Activated T-helper 1 cell treated with anti-CD3 and anti-CD28 coated beads, Interleukin-12 subunit alpha, Interleukin-12 subunit beta, Interleukin-2, Interleukin-4 antibody, amounts not matched to agents 30 ng/mL and 10 ng/mL and 1 ng/mL, durations not matched to agents 14 hours and 24 hours and 36 hours (primary cell): ENCODE measurements at regions not wholly inside any gene's neighbourhood (a gene's known extent, or its start where the extent isn't known, plus 50 kb on each side); places are given as distances from the start of the nearest gene placed in this dataset.

Experiments
- DNase-seq: peaks from one replicate; pipeline ENCODE4 v3.0.0; 2021; ENCODE audit warnings: low spot score
- H3K27ac Mint-ChIP-seq: one replicate; pipeline ENCODE4 v1.8.0; 2021; ENCODE audit warnings: mild to moderate bottlenecking, mixed read lengths
- H3K27me3 Mint-ChIP-seq: one replicate; pipeline ENCODE4 v1.8.0; 2022; ENCODE audit warnings: mild to moderate bottlenecking, moderate library complexity, mixed read lengths; ENCODE audit not compliant: insufficient read depth
- H3K36me3 Mint-ChIP-seq: one replicate; pipeline ENCODE4 v1.8.0; 2021; ENCODE audit warnings: low read depth, mixed read lengths
- H3K4me1 Mint-ChIP-seq: one replicate; pipeline ENCODE4 v1.8.0; 2021; ENCODE audit warnings: low read depth, mixed read lengths
- H3K4me3 Mint-ChIP-seq: one replicate; pipeline ENCODE4 v1.8.0; 2021; ENCODE audit warnings: mild to moderate bottlenecking, moderate library complexity, mixed read lengths
- H3K9me3 Mint-ChIP-seq: one replicate; pipeline ENCODE4 v1.8.0; 2021; ENCODE audit warnings: mixed read lengths
- intact Hi-C: fragments of 100-400 bp; cut with micrococcal nuclease; formaldehyde crosslinking; loops from one replicate; pipeline ENCODE4 v1.15.1; 2024

DNA sequence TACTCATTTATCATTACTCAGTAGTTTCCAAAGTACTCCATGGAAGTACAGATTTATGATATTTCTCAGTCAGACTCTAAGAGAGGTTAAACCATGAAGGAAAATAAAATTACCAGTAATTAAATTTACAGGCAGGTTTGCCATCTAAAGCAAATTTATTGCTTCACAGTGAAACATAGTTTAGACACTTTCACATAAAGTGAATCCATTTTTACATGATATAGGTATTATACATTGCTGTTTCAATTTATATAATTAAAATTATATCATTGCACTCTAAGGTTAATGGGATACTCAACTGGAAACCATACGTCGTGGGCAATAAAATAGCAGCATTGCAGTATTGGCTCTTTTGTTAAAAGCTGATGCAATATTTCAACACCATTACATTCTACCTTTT is 202.8 kb downstream of the SLIT2 start:
- no peak for DNase-seq
- Mint-ChIP-seq H3K36me3 (no peaks in the 10 kb centered on the region), H3K9me3 (no peaks in the 10 kb centered on the region), H3K4me3 (no peak overlapping the region), H3K4me1 (no peaks in the 10 kb centered on the region), H3K27me3 (peaks cover 2% of the 10 kb centered on the region), H3K27ac (no peak overlapping the region)
- intact Hi-C loops = no loop called here

DNA sequence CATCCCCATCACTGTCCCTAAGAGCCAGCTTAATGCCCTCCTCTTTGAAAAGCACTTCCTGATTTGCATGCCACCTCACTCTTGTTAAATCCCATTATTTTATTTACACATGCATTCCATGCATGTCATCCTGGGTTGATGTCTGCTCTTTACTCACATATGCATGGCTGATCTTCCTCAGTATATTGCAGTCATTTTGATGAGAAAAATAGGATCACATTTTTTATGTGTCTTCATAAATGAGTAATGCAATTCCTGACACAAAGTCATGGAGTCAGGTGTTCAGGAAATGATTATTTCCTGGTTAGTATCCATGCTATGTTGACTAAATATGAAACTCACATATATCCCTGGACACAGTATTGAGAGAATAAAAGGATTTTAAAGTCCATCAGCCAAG is 204.7 kb downstream of the SLIT2 start:
- Mint-ChIP-seq H3K27me3 (peaks cover 2% of the 10 kb centered on the region), H3K36me3 (no peaks in the 10 kb centered on the region), H3K4me1 (no peaks in the 10 kb centered on the region), H3K27ac (no peak overlapping the region), H3K4me3 (no peak overlapping the region), H3K9me3 (no peaks in the 10 kb centered on the region)
- DNase-seq = no peak
- intact Hi-C loops = no loop called here

DNA sequence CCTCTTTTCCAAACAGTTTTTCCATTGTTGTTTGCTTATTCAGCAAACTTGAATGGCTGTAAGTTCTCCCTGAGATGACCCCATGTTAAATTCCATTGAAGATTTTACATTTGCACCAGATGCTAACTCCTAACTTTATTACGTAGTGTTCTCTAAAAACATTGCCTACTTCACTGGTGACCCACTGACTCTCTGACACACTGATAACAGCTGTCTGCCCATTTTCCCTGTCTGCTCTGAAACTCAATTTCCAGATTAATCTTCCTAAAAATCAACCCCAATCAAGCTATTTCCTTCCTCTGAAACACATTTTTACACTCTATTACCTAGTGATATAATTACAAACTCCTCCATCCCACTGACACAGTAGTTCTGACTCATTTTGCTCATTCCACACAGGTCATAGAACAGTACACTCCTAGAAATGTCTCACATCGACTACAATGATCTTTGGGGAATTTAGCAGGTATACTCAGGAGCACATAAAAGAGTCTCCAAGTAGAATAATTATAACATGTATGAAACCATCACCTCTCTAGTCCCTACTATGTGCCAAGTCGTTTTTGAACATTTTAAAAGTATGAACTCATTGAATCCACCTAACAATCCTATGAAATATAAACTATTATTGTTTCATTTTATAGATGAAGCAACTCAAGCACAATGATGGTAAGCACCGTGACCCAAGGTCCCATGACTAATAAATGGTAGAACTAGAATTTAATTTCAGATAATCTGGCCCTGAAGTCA is 210.9 kb downstream of the SLIT2 start:
- Mint-ChIP-seq H3K36me3 (no peaks in the 10 kb centered on the region), H3K4me1 (no peaks in the 10 kb centered on the region), H3K27me3 (peaks cover under 1% of the 10 kb centered on the region), H3K9me3 (no peaks in the 10 kb centered on the region), H3K4me3 (no peak overlapping the region), H3K27ac (no peak overlapping the region)
- no peak for DNase-seq
- intact Hi-C loops = no loop called here

- no peak for DNase-seq
- Mint-ChIP-seq H3K9me3 (no peaks in the 10 kb centered on the region), H3K27ac (no peak overlapping the region), H3K4me1 (no peaks in the 10 kb centered on the region), H3K4me3 (no peak overlapping the region), H3K36me3 (no peaks in the 10 kb centered on the region), H3K27me3 (no peaks in the 10 kb centered on the region)
- intact Hi-C loops = no loop called here
Observed at GRCh38 chr4:20463176-20463430, 211.4 kb downstream of the SLIT2 start.

DNA sequence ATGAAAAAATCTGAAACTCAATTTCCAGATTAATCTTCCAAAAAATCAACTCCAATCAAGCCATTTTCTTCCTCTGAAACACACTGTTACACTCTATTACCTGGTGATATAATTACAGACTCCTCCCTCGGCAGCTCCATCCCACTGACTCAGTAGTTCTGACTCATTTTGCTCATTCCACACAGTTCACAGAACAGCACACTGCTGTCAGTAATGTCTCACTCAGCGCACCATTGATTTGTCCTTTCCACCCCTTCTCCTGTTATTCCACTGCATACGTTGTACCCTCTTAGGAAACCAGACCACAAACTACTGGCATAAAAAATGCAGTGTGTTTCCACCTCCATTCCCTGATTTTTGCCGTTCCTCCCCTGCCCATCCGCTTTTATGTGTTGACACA is 212.7 kb downstream of the SLIT2 start:
- Mint-ChIP-seq H3K27me3 (no peaks in the 10 kb centered on the region), H3K36me3 (no peaks in the 10 kb centered on the region), H3K4me1 (no peaks in the 10 kb centered on the region), H3K9me3 (no peaks in the 10 kb centered on the region), H3K4me3 (no peak overlapping the region), H3K27ac (no peak overlapping the region)
- intact Hi-C loops = no loop called here
- DNase-seq = no peak

DNA sequence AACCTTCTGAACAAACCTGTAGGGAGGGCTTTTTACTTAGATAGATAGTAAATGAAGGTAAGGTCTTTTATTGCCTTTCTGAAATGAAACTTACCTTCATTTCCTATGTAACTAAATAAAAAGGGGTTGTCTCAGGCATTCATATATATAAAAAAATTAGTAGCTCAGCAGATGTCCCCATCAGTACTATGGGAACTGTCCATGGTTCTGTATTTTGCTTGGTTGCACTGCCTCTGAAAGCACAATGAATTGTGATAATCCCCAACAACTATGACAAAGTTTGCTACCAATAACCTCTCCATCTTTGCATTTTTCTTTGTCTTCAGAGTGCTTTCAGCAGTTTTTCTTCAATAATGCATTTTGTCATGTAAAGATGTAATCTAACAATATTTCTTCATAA is 222.4 kb downstream of the SLIT2 start:
- intact Hi-C loops = no loop called here
- Mint-ChIP-seq H3K27ac (no peak overlapping the region), H3K4me1 (no peaks in the 10 kb centered on the region), H3K36me3 (no peaks in the 10 kb centered on the region), H3K27me3 (peaks cover 1% of the 10 kb centered on the region), H3K4me3 (no peak overlapping the region), H3K9me3 (no peaks in the 10 kb centered on the region)
- no peak for DNase-seq

GRCh38 chr4:20478412-20478811 is 221.8 kb upstream of the PACRGL start:
- intact Hi-C loops = no loop called here

DNA sequence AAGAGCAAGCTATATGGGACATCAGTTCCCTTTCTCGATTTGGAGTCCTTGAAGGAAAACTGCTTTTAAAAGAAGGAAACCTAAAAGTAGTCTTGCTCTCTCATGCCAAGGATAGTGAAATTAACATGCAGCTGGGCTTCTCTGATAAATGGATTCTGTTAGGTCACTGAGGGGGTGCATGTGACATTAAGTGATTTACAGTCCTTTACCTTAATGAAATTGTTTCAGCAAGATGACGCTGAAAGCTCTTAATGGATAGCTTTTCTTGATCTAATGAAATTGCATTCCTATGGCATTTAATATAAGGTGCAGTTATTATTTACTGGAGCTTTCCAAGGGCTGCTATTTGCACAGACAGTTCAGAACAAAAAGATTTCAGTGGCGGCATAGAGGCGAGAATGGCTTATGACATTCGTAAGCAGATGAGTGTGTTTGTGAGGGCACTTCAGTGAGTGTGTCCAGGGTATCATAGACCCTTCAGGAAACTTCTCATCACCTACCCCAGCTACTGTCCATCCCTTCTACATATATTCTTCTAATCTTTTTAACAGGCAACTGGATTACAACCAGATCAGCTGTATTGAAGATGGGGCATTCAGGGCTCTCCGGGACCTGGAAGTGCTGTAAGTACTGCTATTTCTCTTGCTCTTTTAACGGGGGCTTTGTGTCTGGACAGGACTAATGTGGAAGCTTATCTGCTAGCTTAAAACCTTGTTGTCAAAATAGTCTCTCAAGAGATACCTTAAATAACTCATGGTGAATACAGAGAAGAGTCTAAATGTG is 219.9 kb upstream of the PACRGL start:
- H3K27ac Mint-ChIP-seq = no peak overlapping the region
- no peaks in the 10 kb centered on the region for H3K27me3 Mint-ChIP-seq
- no peaks in the 10 kb centered on the region for H3K4me1 Mint-ChIP-seq
- no peaks in the 10 kb centered on the region for H3K9me3 Mint-ChIP-seq
- no peaks in the 10 kb centered on the region for H3K36me3 Mint-ChIP-seq
- H3K4me3 Mint-ChIP-seq = no peak overlapping the region
- intact Hi-C loops = no loop called here
- DNase-seq = no peak

More at GRCh38 chr4:20478412-20478811, 221.8 kb upstream of the PACRGL start:
- Mint-ChIP-seq H3K36me3 (no peaks in the 10 kb centered on the region), H3K4me3 (no peak overlapping the region), H3K4me1 (no peaks in the 10 kb centered on the region), H3K27ac (no peak overlapping the region), H3K27me3 (peaks cover 1% of the 10 kb centered on the region), H3K9me3 (no peaks in the 10 kb centered on the region)
- DNase-seq = no peak

- Mint-ChIP-seq H3K27me3 (no peaks in the 10 kb centered on the region), H3K36me3 (no peaks in the 10 kb centered on the region), H3K4me1 (no peaks in the 10 kb centered on the region), H3K27ac (no peak overlapping the region), H3K4me3 (no peak overlapping the region), H3K9me3 (no peaks in the 10 kb centered on the region)
- no peak for DNase-seq
- intact Hi-C loops = no loop called here
Observed at GRCh38 chr4:20483416-20483815, 216.8 kb upstream of the PACRGL start.

GRCh38 chr4:20486433-20486832 is 213.8 kb upstream of the PACRGL start:
- H3K36me3 Mint-ChIP-seq = no peaks in the 10 kb centered on the region
- intact Hi-C loops = no loop called here
- DNase-seq = no peak
- H3K4me1 Mint-ChIP-seq = no peaks in the 10 kb centered on the region
- H3K27me3 Mint-ChIP-seq = no peaks in the 10 kb centered on the region
- no peak overlapping the region for H3K27ac Mint-ChIP-seq
- no peaks in the 10 kb centered on the region for H3K9me3 Mint-ChIP-seq
- H3K4me3 Mint-ChIP-seq = no peak overlapping the region

DNA sequence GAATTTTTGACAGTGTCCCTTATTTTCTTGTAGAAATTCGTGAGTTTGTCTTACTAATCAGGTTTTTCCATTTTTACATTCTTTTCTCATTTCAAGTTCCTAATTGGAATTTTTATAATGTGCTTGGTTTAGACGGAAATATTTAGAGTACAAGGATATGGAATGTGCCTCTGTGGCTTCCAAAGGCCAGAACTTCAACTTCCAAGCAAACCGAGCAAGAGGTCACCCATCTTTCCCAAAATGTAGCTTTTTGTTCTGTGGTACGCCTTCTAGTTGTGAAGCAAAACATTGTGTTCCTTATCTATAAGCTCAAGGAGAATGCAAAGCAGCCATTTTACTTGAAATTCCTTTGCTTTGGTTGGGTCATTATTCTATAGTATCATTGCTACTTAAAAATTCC is 212.8 kb upstream of the PACRGL start:
- no peak for DNase-seq
- Mint-ChIP-seq H3K9me3 (no peaks in the 10 kb centered on the region), H3K4me3 (no peak overlapping the region), H3K27me3 (no peaks in the 10 kb centered on the region), H3K27ac (no peak overlapping the region), H3K4me1 (no peaks in the 10 kb centered on the region), H3K36me3 (no peaks in the 10 kb centered on the region)
- intact Hi-C loops = no loop called here

DNA sequence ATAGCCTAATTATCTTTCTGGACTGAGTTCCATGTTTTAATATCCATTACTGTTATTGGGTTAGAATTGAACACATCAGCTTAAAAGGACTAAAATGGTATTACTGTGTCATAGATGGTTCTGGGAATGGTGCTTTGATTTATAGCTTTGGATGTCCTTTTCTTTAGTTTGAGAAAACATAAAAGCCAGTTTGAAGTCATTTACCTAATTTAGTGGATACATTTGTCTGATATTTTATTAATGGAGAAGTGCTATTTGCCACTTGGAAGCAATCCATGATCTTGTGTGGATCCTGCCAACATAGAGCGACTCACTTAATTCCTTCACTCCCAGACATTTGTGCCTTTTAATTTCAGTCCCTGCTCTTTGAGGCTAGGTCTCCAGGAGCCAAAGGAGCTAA is 212.4 kb upstream of the PACRGL start:
- Mint-ChIP-seq H3K27ac (no peak overlapping the region), H3K27me3 (peaks cover under 1% of the 10 kb centered on the region), H3K4me1 (no peaks in the 10 kb centered on the region), H3K9me3 (no peaks in the 10 kb centered on the region), H3K4me3 (no peak overlapping the region), H3K36me3 (no peaks in the 10 kb centered on the region)
- DNase-seq = no peak
- intact Hi-C loops = no loop called here

DNA sequence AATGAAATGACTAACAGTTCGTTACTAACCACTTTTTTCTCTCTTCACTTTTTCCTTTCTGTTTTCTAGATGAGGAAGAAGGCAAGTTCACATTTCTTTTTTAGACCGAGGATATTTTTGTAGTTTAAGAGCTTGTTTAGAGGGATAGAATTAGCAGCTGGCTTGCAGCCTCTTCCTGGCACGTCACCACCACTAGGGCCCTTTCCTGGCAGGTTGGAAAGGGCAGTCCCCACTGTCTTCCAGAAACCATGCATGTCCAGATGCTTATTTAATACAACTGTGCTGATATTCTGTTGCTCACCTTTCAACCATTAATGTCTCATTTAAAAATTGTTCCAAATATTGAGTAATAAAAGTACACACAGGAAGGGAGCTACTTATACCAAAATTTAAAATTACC is 209.5 kb upstream of the PACRGL start:
- H3K27ac Mint-ChIP-seq = no peak overlapping the region
- H3K4me3 Mint-ChIP-seq = no peak overlapping the region
- H3K36me3 Mint-ChIP-seq = no peaks in the 10 kb centered on the region
- H3K4me1 Mint-ChIP-seq = no peaks in the 10 kb centered on the region
- no peaks in the 10 kb centered on the region for H3K9me3 Mint-ChIP-seq
- peaks cover 2% of the 10 kb centered on the region for H3K27me3 Mint-ChIP-seq
- DNase-seq = no peak
- intact Hi-C loops = no loop called here
